ENCODE measurements at regions not wholly inside any gene's neighbourhood (a gene's known extent, or its start where the extent isn't known, plus 50 kb on each side); places are given as distances from the start of the nearest gene placed in this dataset.

GRCh38 chr10:46216836-46217751, 69.7 kb upstream of the ANTXRL start (continued):
- TF ChIP-seq CBX8 (IDR thresholded peaks at IDR 0.05; ENCODE audit: borderline replicate concordance, extremely low read depth, low read depth, low read length, poor library complexity, severe bottlenecking) = no peak
- TF ChIP-seq XRCC5 (IDR thresholded peaks at IDR 0.05; ENCODE audit: low read depth, low read length) = 0 out of 2 replicates have a peak, but pooled peaks have one; percentile 51
- TF ChIP-seq KHSRP (IDR thresholded peaks at IDR 0.05) = 0 out of 2 replicates have a peak, but pooled peaks have one; percentile 11
- TF ChIP-seq NCOA6 (IDR thresholded peaks at IDR 0.05) = no peak
- no peak for TF ChIP-seq ZNF449 (CRISPR knock-in tag; IDR thresholded peaks at IDR 0.05)
- TF ChIP-seq ZNF197 (CRISPR knock-in tag; IDR thresholded peaks at IDR 0.05; ENCODE audit: low read depth) = peak; percentile 90; the same call in 1 of the 2 replicates
- TF ChIP-seq ZNF253 (CRISPR knock-in tag; conservative IDR thresholded peaks at IDR 0.05) = no peak
- no peak for TF ChIP-seq SMARCB1 (IDR thresholded peaks at IDR 0.05; ENCODE audit: insufficient read length, low read depth)
- TF ChIP-seq, protein P1, sequence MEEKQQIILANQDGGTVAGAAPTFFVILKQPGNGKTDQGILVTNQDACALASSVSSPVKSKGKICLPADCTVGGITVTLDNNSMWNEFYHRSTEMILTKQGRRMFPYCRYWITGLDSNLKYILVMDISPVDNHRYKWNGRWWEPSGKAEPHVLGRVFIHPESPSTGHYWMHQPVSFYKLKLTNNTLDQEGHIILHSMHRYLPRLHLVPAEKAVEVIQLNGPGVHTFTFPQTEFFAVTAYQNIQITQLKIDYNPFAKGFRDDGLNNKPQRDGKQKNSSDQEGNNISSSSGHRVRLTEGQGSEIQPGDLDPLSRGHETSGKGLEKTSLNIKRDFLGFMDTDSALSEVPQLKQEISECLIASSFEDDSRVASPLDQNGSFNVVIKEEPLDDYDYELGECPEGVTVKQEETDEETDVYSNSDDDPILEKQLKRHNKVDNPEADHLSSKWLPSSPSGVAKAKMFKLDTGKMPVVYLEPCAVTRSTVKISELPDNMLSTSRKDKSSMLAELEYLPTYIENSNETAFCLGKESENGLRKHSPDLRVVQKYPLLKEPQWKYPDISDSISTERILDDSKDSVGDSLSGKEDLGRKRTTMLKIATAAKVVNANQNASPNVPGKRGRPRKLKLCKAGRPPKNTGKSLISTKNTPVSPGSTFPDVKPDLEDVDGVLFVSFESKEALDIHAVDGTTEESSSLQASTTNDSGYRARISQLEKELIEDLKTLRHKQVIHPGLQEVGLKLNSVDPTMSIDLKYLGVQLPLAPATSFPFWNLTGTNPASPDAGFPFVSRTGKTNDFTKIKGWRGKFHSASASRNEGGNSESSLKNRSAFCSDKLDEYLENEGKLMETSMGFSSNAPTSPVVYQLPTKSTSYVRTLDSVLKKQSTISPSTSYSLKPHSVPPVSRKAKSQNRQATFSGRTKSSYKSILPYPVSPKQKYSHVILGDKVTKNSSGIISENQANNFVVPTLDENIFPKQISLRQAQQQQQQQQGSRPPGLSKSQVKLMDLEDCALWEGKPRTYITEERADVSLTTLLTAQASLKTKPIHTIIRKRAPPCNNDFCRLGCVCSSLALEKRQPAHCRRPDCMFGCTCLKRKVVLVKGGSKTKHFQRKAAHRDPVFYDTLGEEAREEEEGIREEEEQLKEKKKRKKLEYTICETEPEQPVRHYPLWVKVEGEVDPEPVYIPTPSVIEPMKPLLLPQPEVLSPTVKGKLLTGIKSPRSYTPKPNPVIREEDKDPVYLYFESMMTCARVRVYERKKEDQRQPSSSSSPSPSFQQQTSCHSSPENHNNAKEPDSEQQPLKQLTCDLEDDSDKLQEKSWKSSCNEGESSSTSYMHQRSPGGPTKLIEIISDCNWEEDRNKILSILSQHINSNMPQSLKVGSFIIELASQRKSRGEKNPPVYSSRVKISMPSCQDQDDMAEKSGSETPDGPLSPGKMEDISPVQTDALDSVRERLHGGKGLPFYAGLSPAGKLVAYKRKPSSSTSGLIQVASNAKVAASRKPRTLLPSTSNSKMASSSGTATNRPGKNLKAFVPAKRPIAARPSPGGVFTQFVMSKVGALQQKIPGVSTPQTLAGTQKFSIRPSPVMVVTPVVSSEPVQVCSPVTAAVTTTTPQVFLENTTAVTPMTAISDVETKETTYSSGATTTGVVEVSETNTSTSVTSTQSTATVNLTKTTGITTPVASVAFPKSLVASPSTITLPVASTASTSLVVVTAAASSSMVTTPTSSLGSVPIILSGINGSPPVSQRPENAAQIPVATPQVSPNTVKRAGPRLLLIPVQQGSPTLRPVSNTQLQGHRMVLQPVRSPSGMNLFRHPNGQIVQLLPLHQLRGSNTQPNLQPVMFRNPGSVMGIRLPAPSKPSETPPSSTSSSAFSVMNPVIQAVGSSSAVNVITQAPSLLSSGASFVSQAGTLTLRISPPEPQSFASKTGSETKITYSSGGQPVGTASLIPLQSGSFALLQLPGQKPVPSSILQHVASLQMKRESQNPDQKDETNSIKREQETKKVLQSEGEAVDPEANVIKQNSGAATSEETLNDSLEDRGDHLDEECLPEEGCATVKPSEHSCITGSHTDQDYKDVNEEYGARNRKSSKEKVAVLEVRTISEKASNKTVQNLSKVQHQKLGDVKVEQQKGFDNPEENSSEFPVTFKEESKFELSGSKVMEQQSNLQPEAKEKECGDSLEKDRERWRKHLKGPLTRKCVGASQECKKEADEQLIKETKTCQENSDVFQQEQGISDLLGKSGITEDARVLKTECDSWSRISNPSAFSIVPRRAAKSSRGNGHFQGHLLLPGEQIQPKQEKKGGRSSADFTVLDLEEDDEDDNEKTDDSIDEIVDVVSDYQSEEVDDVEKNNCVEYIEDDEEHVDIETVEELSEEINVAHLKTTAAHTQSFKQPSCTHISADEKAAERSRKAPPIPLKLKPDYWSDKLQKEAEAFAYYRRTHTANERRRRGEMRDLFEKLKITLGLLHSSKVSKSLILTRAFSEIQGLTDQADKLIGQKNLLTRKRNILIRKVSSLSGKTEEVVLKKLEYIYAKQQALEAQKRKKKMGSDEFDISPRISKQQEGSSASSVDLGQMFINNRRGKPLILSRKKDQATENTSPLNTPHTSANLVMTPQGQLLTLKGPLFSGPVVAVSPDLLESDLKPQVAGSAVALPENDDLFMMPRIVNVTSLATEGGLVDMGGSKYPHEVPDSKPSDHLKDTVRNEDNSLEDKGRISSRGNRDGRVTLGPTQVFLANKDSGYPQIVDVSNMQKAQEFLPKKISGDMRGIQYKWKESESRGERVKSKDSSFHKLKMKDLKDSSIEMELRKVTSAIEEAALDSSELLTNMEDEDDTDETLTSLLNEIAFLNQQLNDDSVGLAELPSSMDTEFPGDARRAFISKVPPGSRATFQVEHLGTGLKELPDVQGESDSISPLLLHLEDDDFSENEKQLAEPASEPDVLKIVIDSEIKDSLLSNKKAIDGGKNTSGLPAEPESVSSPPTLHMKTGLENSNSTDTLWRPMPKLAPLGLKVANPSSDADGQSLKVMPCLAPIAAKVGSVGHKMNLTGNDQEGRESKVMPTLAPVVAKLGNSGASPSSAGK (IDR thresholded peaks at IDR 0.05) = peak; percentile 78
- peak; percentile 94 for TF ChIP-seq SMARCC2 (IDR thresholded peaks at IDR 0.05; ENCODE audit: low read depth)
- 0 out of 2 replicates have a peak, but pooled peaks have one; percentile 52 for TF ChIP-seq HBP1 (CRISPR knock-in tag; IDR thresholded peaks at IDR 0.05)
- TF ChIP-seq ZNF143 (CRISPR knock-in tag; IDR thresholded peaks at IDR 0.05) = no peak

Data from K562 (cell line).